Heart right ventricle (tissue), 16 donors: ENCODE measurements at regions not wholly inside any gene's neighbourhood (a gene's known extent, or its start where the extent isn't known, plus 50 kb on each side); places are given as distances from the start of the nearest gene placed in this dataset.

Source experiments
- ATAC-seq, 8 donors: fragments of 200-7000 bp; cut with Tn5 transposase; one replicate each; pipeline ENCODE4 v1.9.1; 2020; ENCODE audit warnings: mild to moderate bottlenecking in 8 of 8, moderate library complexity in 8 of 8, moderate number of reproducible peaks in 1 of 8
- DNase-seq, 2 donors: peaks; one replicate each; pipeline ENCODE4 v3.0.0-alpha.2; 2020
- H3K27ac ChIP-seq, 10 donors: fragments of 200-600 bp; sonication (generic) in 2 of 10; one replicate each; pipeline versions ENCODE4 v1.5.0 to v1.8.0; 2020 to 2022; ENCODE audit warnings: mild to moderate bottlenecking in 3 of 10
- H3K27me3 ChIP-seq, 7 donors: fragments of 200-600 bp; one replicate each; pipeline ENCODE4 v1.8.0; 2021 to 2022; ENCODE audit warnings: mild to moderate bottlenecking in 2 of 7
- H3K36me3 ChIP-seq, 9 donors: fragments of 200-600 bp; sonication (generic) in 1 of 9; one replicate each; pipeline versions ENCODE4 v1.5.0 to v1.8.0; 2020 to 2022; ENCODE audit warnings: mild to moderate bottlenecking in 2 of 9
- H3K4me1 ChIP-seq, 9 donors: fragments of 200-600 bp; sonication (generic) in 1 of 9; one replicate each; pipeline versions ENCODE4 v1.5.0 to v1.8.0; 2020 to 2022; ENCODE audit warnings: mild to moderate bottlenecking in 4 of 9
- H3K4me3 ChIP-seq, 10 donors: fragments of 200-600 bp; sonication (generic) in 2 of 10; one replicate each; pipeline versions ENCODE4 v1.5.0 to v1.8.0; 2020 to 2022; ENCODE audit warnings: mild to moderate bottlenecking in 7 of 10, moderate library complexity in 2 of 10
- H3K9me3 ChIP-seq, 11 donors: fragments of 200-600 bp in 10 of 11; sonication (generic) in 2 of 11; one replicate each; pipeline versions ENCODE4 v1.5.0 to v1.8.0; 2013 to 2022; ENCODE audit warnings: mild to moderate bottlenecking in 2 of 11, control low read depth in 1 of 11, moderate library complexity in 1 of 11
- CTCF ChIP-seq, 9 donors: fragments of 200-600 bp; sonication (generic) in 2 of 9; IDR thresholded peaks; one replicate each; pipeline versions ENCODE4 v1.5.0 to v1.8.0; 2021 to 2022; ENCODE audit warnings: antibody characterized with exemption in 9 of 9, mild to moderate bottlenecking in 5 of 9, moderate library complexity in 1 of 9
- WGBS, 2 donors: extraction: QIAGEN DNeasy Blood & Tissue Kit; methylation state at CpG; one replicate each; pipeline ENCODE4 v1.1.7; 2013; ENCODE audit warnings: inconsistent platforms in 1 of 2; 5-methylcytosine and 5-hydroxymethylcytosine counted together
- intact Hi-C, 10 donors: fragments of 100-400 bp; cut with DNase I; formaldehyde crosslinking; loops; one replicate each; pipeline versions ENCODE4 v1.11.1 to v1.14.2; 2022
- donor health status: Arrhythmogenic right ventricular cardiomyopathy.
- donor health status: ischemic (EF 13 %, LVEDD 7.1; RV severe dilation, severe dysfunction).
- donor health status: healthy with polysubstance abuse.
- donor health status: DM: no; HTN: yes; CAD: no.
- donor health status: DM: no; HTN: no; CAD: no.
- donor health status: ischemic (EF 25% LVEDD 6.9; RV normal size, moderate dysfunction).
- donor health status: ischemic (EF 25% LVEDD 5.7; RV mildly dilated, moderate dysfunction).
- donor health status: healthy.
- donor health status: DM: yes; HTN: yes; CAD: no.
- donor health status: Ischemic cardiomyopathy.
- donor health status: ischemic (EF 35%, LVEDD 5.7; RV mildly dilated, moderate dysfunction).
- donor health status: nonischemic (EF 11% LVEDD 7.7; RV severe dilation, severe dysfunction).
- donor health status: DM: yes; HTN: yes; CAD: no.
- donor health status: PGD.
- donor health status: ischemic (EF 29% LVEDD 5.4; RV normal size, mild dysfunction).
- donor health status: nonischemic (EF 23%, LVEDD 6.1; RV moderate dilation, normal function).

GRCh38 chr2:122233372-122233771 is 477.9 kb downstream of the TSN start:
- WGBS, 2 donors, result 82 to 94% methylated on average over 1 of the region's 1 CpG
- no peak overlapping the region for H3K27ac ChIP-seq
- H3K9me3 ChIP-seq, result no peaks in the 10 kb centered on the region
- H3K36me3 ChIP-seq, result no peaks in the 10 kb centered on the region
- TF ChIP-seq CTCF (IDR thresholded peaks at IDR 0.05), result no peak
- DNase-seq (no peak), ATAC-seq (no peak)
- H3K4me1 ChIP-seq, result no peaks in the 10 kb centered on the region
- intact Hi-C loops, result no loop called here
- H3K27me3 ChIP-seq, result peaks cover 0 to 17% (median 6%) of the 10 kb centered on the region in 7 donors
- no peak overlapping the region for H3K4me3 ChIP-seq

GRCh38 chr2:122236152-122236874 is 480.9 kb downstream of the TSN start:
- 84% methylated on average over 7 of the region's 7 CpGs for WGBS, 2 donors
- ATAC-seq, result peak in 3 of 8 donors; percentile 16 to 47 (median 41)
- Histone ChIP-seq H3K4me1 (no peaks in the 10 kb centered on the region), H3K36me3 (no peaks in the 10 kb centered on the region), H3K4me3 (no peak overlapping the region), H3K27ac (no peak overlapping the region), H3K9me3 (no peaks in the 10 kb centered on the region), H3K27me3 (peaks cover 0 to 25% (median 10%) of the 10 kb centered on the region in 7 donors)
- intact Hi-C loops, result no loop called here
- TF ChIP-seq CTCF (IDR thresholded peaks at IDR 0.05), result no peak
- DNase-seq, result no peak

- Histone ChIP-seq H3K27ac (no peak overlapping the region), H3K36me3 (no peaks in the 10 kb centered on the region), H3K9me3 (no peaks in the 10 kb centered on the region), H3K4me1 (no peaks in the 10 kb centered on the region), H3K4me3 (no peak overlapping the region), H3K27me3 (peaks cover 0 to 28% (median 16%) of the 10 kb centered on the region in 7 donors)
- DNase-seq (no peak), ATAC-seq (no peak)
- intact Hi-C loops, result no loop called here
- TF ChIP-seq CTCF (IDR thresholded peaks at IDR 0.05), result no peak
- WGBS, 2 donors, result 34 to 36% methylated on average over 2 of the region's 2 CpGs
Observed at GRCh38 chr2:122236925-122237324, 481.5 kb downstream of the TSN start.

- WGBS, 2 donors, result 72 to 82% methylated on average over 3 of the region's 3 CpGs
- H3K36me3 ChIP-seq, result no peaks in the 10 kb centered on the region
- DNase-seq (no peak), ATAC-seq (no peak)
- H3K4me3 ChIP-seq, result no peak overlapping the region
- H3K9me3 ChIP-seq, result no peaks in the 10 kb centered on the region
- intact Hi-C loops, result no loop called here
- no peaks in the 10 kb centered on the region for H3K4me1 ChIP-seq
- no peak for TF ChIP-seq CTCF (IDR thresholded peaks at IDR 0.05)
- peaks cover 0 to 30% (median 13%) of the 10 kb centered on the region in 7 donors for H3K27me3 ChIP-seq
- no peak overlapping the region for H3K27ac ChIP-seq
Observed at GRCh38 chr2:122237450-122237849, 482.0 kb downstream of the TSN start.
